NCI-H226 (cell line): ENCODE measurements at regions not wholly inside any gene's neighbourhood (a gene's known extent, or its start where the extent isn't known, plus 50 kb on each side); places are given as distances from the start of the nearest gene placed in this dataset.

ENCODE experiments used
- DNase-seq: peaks from one replicate; pipeline ENCODE4 v3.0.0-alpha.2; 2015

GRCh38 chr5:14090755-14091154, 52.4 kb upstream of the TRIO start:
- no peak for DNase-seq

- no peak for DNase-seq
These were observed 52.9 kb upstream of the TRIO start for GRCh38 chr5:14090290-14090689.

GRCh38 chr5:14089198-14089597, 53.9 kb upstream of the TRIO start:
- DNase-seq = no peak

GRCh38 chr5:14086261-14086660, 56.9 kb upstream of the TRIO start:
- DNase-seq = no peak

- DNase-seq = no peak
These were observed 60.2 kb upstream of the TRIO start for GRCh38 chr5:14082973-14083372.

GRCh38 chr5:14082523-14082922, 60.6 kb upstream of the TRIO start:
- no peak for DNase-seq

- no peak for DNase-seq
These were observed 61.4 kb upstream of the TRIO start for GRCh38 chr5:14081791-14082190.

GRCh38 chr5:14078716-14079115, 64.4 kb upstream of the TRIO start:
- no peak for DNase-seq

GRCh38 chr5:14077501-14077900, 65.6 kb upstream of the TRIO start:
- DNase-seq = no peak

GRCh38 chr5:14076561-14076960, 66.6 kb upstream of the TRIO start:
- DNase-seq = no peak

GRCh38 chr5:14075937-14076336, 67.2 kb upstream of the TRIO start:
- DNase-seq = no peak

GRCh38 chr5:14071433-14071832, 71.7 kb upstream of the TRIO start:
- peak; percentile 68 for DNase-seq

- DNase-seq = no peak
These were observed 74.1 kb upstream of the TRIO start for GRCh38 chr5:14069021-14069420.

GRCh38 chr5:14068136-14068535, 75.0 kb upstream of the TRIO start:
- DNase-seq = no peak

- DNase-seq = no peak
These were observed 76.8 kb upstream of the TRIO start for GRCh38 chr5:14066326-14066725.

GRCh38 chr5:14064841-14065240, 78.3 kb upstream of the TRIO start:
- DNase-seq = no peak

GRCh38 chr5:14063691-14064090, 79.5 kb upstream of the TRIO start:
- DNase-seq = no peak

GRCh38 chr5:14063138-14063537, 80.0 kb upstream of the TRIO start:
- DNase-seq = no peak

- DNase-seq = no peak
These were observed 81.0 kb upstream of the TRIO start for GRCh38 chr5:14062178-14062577.

GRCh38 chr5:14061106-14061505, 82.0 kb upstream of the TRIO start:
- DNase-seq = no peak

- no peak for DNase-seq
These were observed 82.9 kb upstream of the TRIO start for GRCh38 chr5:14060218-14060617.

GRCh38 chr5:14059810-14060209, 83.3 kb upstream of the TRIO start:
- DNase-seq = no peak

GRCh38 chr5:14057289-14057688, 85.9 kb upstream of the TRIO start:
- DNase-seq = no peak

GRCh38 chr5:14056039-14056438, 87.1 kb upstream of the TRIO start:
- no peak for DNase-seq

- no peak for DNase-seq
These were observed 87.9 kb upstream of the TRIO start for GRCh38 chr5:14054965-14055963.
